HG03520 (cell line): ENCODE measurements at regions not wholly inside any gene's neighbourhood (a gene's known extent, or its start where the extent isn't known, plus 50 kb on each side); places are given as distances from the start of the nearest gene placed in this dataset.
"Not testable (repeated sequence)": the region's sequence is repeated elsewhere in the genome, so short reads cannot be mapped to it uniquely, and the experiment has no call there.

Source experiments
- ATAC-seq: cut with Tn5 transposase; IDR thresholded peaks from one replicate; pipeline ENCODE4 v1.9.1; 2021; ENCODE audit warnings: mild to moderate bottlenecking, moderate library complexity; ENCODE audit not compliant: unreplicated experiment

GRCh38 chr9:89951675-89952074, 346.9 kb downstream of the GADD45G start:
- ATAC-seq, result no peak

- ATAC-seq, result peak; percentile 56
These were observed 347.6 kb downstream of the GADD45G start for GRCh38 chr9:89952401-89952800.

GRCh38 chr9:89953263-89953662, 348.5 kb downstream of the GADD45G start:
- not testable (repeated sequence) for ATAC-seq

- no peak for ATAC-seq
These were observed 349.2 kb downstream of the GADD45G start for GRCh38 chr9:89953824-89954615.

GRCh38 chr9:89955144-89955543, 350.3 kb downstream of the GADD45G start:
- ATAC-seq, result no peak

GRCh38 chr9:89955626-89956025, 350.8 kb downstream of the GADD45G start:
- ATAC-seq, result no peak

- no peak for ATAC-seq
These were observed 351.5 kb downstream of the GADD45G start for GRCh38 chr9:89956331-89956730.

- ATAC-seq, result no peak
These were observed 352.1 kb downstream of the GADD45G start for GRCh38 chr9:89956907-89957306.

GRCh38 chr9:89958086-89958485, 353.3 kb downstream of the GADD45G start:
- no peak for ATAC-seq

GRCh38 chr9:89961616-89962341, 357.0 kb downstream of the GADD45G start:
- no peak for ATAC-seq

GRCh38 chr9:89963280-89963679, 358.5 kb downstream of the GADD45G start:
- ATAC-seq, result no peak

- ATAC-seq, result no peak
These were observed 362.7 kb downstream of the GADD45G start for GRCh38 chr9:89967527-89967926.

- no peak for ATAC-seq
These were observed 364.4 kb downstream of the GADD45G start for GRCh38 chr9:89969156-89969675.

GRCh38 chr9:89969881-89970639, 365.2 kb downstream of the GADD45G start:
- no peak for ATAC-seq

GRCh38 chr9:89970701-89971100, 365.9 kb downstream of the GADD45G start:
- ATAC-seq, result no peak

- ATAC-seq, result no peak
These were observed 367.7 kb downstream of the GADD45G start for GRCh38 chr9:89972535-89972934.

GRCh38 chr9:89974582-89974981, 369.8 kb downstream of the GADD45G start:
- no peak for ATAC-seq

- no peak for ATAC-seq
These were observed 370.2 kb downstream of the GADD45G start for GRCh38 chr9:89975024-89975423.

- ATAC-seq, result no peak
These were observed 370.8 kb downstream of the GADD45G start for GRCh38 chr9:89975630-89976029.

- ATAC-seq, result no peak
These were observed 373.4 kb downstream of the GADD45G start for GRCh38 chr9:89978185-89978584.

GRCh38 chr9:89980600-89980999, 375.8 kb downstream of the GADD45G start:
- ATAC-seq, result no peak
